Inferior parietal cortex (tissue), 1 donor: ENCODE measurements at regions not wholly inside any gene's neighbourhood (a gene's known extent, or its start where the extent isn't known, plus 50 kb on each side); places are given as distances from the start of the nearest gene placed in this dataset.
"Not testable (repeated sequence)": the region's sequence is repeated elsewhere in the genome, so short reads cannot be mapped to it uniquely, and the experiment has no call there.

ENCODE experiments used
- DNase-seq: peaks from one replicate; pipeline ENCODE4 v3.0.0-alpha.2; 2016; ENCODE audit errors: extremely low spot score

- peak; percentile 59 for DNase-seq
Observed at GRCh38 chr3:177358091-177358976, 161.1 kb upstream of the TBL1XR1 start.

- DNase-seq = no peak
Observed at GRCh38 chr3:177358977-177359592, 161.8 kb upstream of the TBL1XR1 start.

GRCh38 chr3:177359593-177360357 is 162.5 kb upstream of the TBL1XR1 start:
- DNase-seq = peak; percentile 97

GRCh38 chr3:177361081-177361938 is 164.0 kb upstream of the TBL1XR1 start:
- DNase-seq = no peak

- no peak for DNase-seq
Observed at GRCh38 chr3:177362626-177363025, 165.3 kb upstream of the TBL1XR1 start.

- no peak for DNase-seq
Observed at GRCh38 chr3:177364236-177364635, 167.0 kb upstream of the TBL1XR1 start.

GRCh38 chr3:177365294-177365693 is 168.0 kb upstream of the TBL1XR1 start:
- not testable (repeated sequence) for DNase-seq

GRCh38 chr3:177367788-177368187 is 170.5 kb upstream of the TBL1XR1 start:
- DNase-seq = no peak

GRCh38 chr3:177370246-177370822 is 173.1 kb upstream of the TBL1XR1 start:
- DNase-seq = no peak

- no peak for DNase-seq
Observed at GRCh38 chr3:177371146-177371545, 173.9 kb upstream of the TBL1XR1 start.

GRCh38 chr3:177371888-177372287 is 174.6 kb upstream of the TBL1XR1 start:
- no peak for DNase-seq

GRCh38 chr3:177374323-177374722 is 177.0 kb upstream of the TBL1XR1 start:
- DNase-seq = no peak

GRCh38 chr3:177375316-177375715 is 178.0 kb upstream of the TBL1XR1 start:
- DNase-seq = no peak

GRCh38 chr3:177377166-177377565 is 179.9 kb upstream of the TBL1XR1 start:
- no peak for DNase-seq

- DNase-seq = no peak
Observed at GRCh38 chr3:177378168-177378567, 180.9 kb upstream of the TBL1XR1 start.

GRCh38 chr3:177379045-177379444 is 181.8 kb upstream of the TBL1XR1 start:
- no peak for DNase-seq

GRCh38 chr3:177381070-177381469 is 183.8 kb upstream of the TBL1XR1 start:
- no peak for DNase-seq

- DNase-seq = no peak
Observed at GRCh38 chr3:177382944-177383343, 185.7 kb upstream of the TBL1XR1 start.

- no peak for DNase-seq
Observed at GRCh38 chr3:177385186-177385585, 187.9 kb upstream of the TBL1XR1 start.

- DNase-seq = no peak
Observed at GRCh38 chr3:177385831-177386301, 188.6 kb upstream of the TBL1XR1 start.

GRCh38 chr3:177388209-177388608 is 190.9 kb upstream of the TBL1XR1 start:
- no peak for DNase-seq
